Neural cell (in vitro differentiated cells): ENCODE measurements at regions not wholly inside any gene's neighbourhood (a gene's known extent, or its start where the extent isn't known, plus 50 kb on each side); places are given as distances from the start of the nearest gene placed in this dataset.

Experiments
- H2AFZ ChIP-seq: fragments of 200-600, 300-800 bp; sonication (generic), shearing (Covaris generic); 2 replicates; pipeline ENCODE4 v1.6.0; 2014; ENCODE audit warnings: low read depth, mild to moderate bottlenecking, antibody characterized with exemption, low read length, moderate library complexity
- H3F3A ChIP-seq: fragments of 200-600 bp; shearing (Covaris generic); 2 replicates; pipeline ENCODE4 v1.6.1; 2016; ENCODE audit warnings: mild to moderate bottlenecking, moderate library complexity, mixed read lengths, antibody characterized with exemption, low read length; ENCODE audit not compliant: insufficient read depth, poor library complexity, severe bottlenecking
- H3K27ac ChIP-seq: fragments of 200-600, 300-800 bp; sonication (generic), shearing (Covaris generic); 2 replicates; pipeline ENCODE4 v1.5.1; 2014; ENCODE audit warnings: mild to moderate bottlenecking, low read length, moderate library complexity
- H3K27me3 ChIP-seq: fragments of 300-800, 200-600 bp; sonication (generic), shearing (Covaris generic); 2 replicates; pipeline ENCODE4 v1.6.0; 2014; ENCODE audit warnings: mild to moderate bottlenecking, low read depth, low read length, moderate library complexity; ENCODE audit not compliant: insufficient read depth
- H3K36me3 ChIP-seq: fragments of 300-800, 200-600 bp; sonication (generic), shearing (Covaris generic); 2 replicates; pipeline ENCODE4 v1.5.1; 2014; ENCODE audit warnings: mild to moderate bottlenecking, antibody characterized with exemption, low read length, moderate library complexity; ENCODE audit not compliant: insufficient read depth
- H3K4me2 ChIP-seq: fragments of 300-800, 200-600 bp; sonication (generic), shearing (Covaris generic); 2 replicates; pipeline ENCODE4 v1.6.0; 2014; ENCODE audit warnings: mild to moderate bottlenecking, low read length
- H3K4me3 ChIP-seq: fragments of 300-800, 200-600 bp; sonication (generic), shearing (Covaris generic); 2 replicates; pipeline ENCODE4 v1.5.1; 2014; ENCODE audit warnings: mild to moderate bottlenecking, low read length, moderate library complexity
- H3K79me2 ChIP-seq: fragments of 200-600 bp; shearing (Covaris generic); replicated peaks from 2 replicates; pipeline ENCODE4 v1.6.0; 2014; ENCODE audit warnings: mild to moderate bottlenecking, low read length, moderate library complexity; ENCODE audit not compliant: insufficient read depth
- H3K9ac ChIP-seq: fragments of 300-800, 200-600 bp; sonication (generic), shearing (Covaris generic); 2 replicates; pipeline ENCODE4 v1.6.1; 2016; ENCODE audit warnings: mild to moderate bottlenecking, low read length, mixed read lengths
- H3K9me2 ChIP-seq: fragments of 200-600 bp; shearing (Covaris generic); 2 replicates; pipeline ENCODE4 v1.6.1; 2016; ENCODE audit warnings: mild to moderate bottlenecking, low read length, mixed read lengths; ENCODE audit not compliant: insufficient read depth
- H3K9me3 ChIP-seq: fragments of 200-600, 300-800 bp; sonication (generic), shearing (Covaris generic); 2 replicates; pipeline ENCODE4 v1.6.1; 2016; ENCODE audit warnings: mild to moderate bottlenecking, mixed run types, low read length, moderate library complexity, mixed read lengths
- H4K20me1 ChIP-seq: fragments of 200-600 bp; shearing (Covaris generic); 2 replicates; pipeline ENCODE4 v1.6.1; 2016; ENCODE audit warnings: mild to moderate bottlenecking, mixed run types; ENCODE audit not compliant: insufficient read depth
- EP300 ChIP-seq: fragments of 450-650 bp; conservative IDR thresholded peaks from 2 replicates; pipeline ENCODE4 v1.6.1; 2014; ENCODE audit warnings: antibody characterized with exemption, mild to moderate bottlenecking, moderate library complexity; ENCODE audit not compliant: poor library complexity, severe bottlenecking
- EZH2 ChIP-seq: fragments of 200-600, 300-800 bp; shearing (Covaris generic), sonication (generic); IDR thresholded peaks from 2 replicates; pipeline ENCODE4 v1.6.1; 2014; ENCODE audit warnings: antibody characterized with exemption, low read length, borderline replicate concordance, mild to moderate bottlenecking; ENCODE audit not compliant: insufficient read depth, poor library complexity, severe bottlenecking
- MXI1 ChIP-seq: fragments of 450-650 bp; conservative IDR thresholded peaks from 2 replicates; pipeline ENCODE4 v1.6.1; 2014; ENCODE audit warnings: antibody characterized with exemption, mild to moderate bottlenecking; ENCODE audit not compliant: poor library complexity, severe bottlenecking
- POLR2AphosphoS5 ChIP-seq: IDR thresholded peaks from 2 replicates; pipeline ENCODE4 v1.6.1; 2012
- RAD21 ChIP-seq: fragments of 450-650 bp; conservative IDR thresholded peaks from 2 replicates; pipeline ENCODE4 v1.6.1; 2014; ENCODE audit warnings: antibody characterized with exemption, mild to moderate bottlenecking, moderate library complexity
- SMC3 ChIP-seq: fragments of 450-650 bp; conservative IDR thresholded peaks from 2 replicates; pipeline ENCODE4 v1.6.1; 2014; ENCODE audit warnings: antibody characterized with exemption, mild to moderate bottlenecking, moderate library complexity; ENCODE audit not compliant: poor library complexity
- TAF1 ChIP-seq: IDR thresholded peaks from 2 replicates; pipeline ENCODE4 v1.6.1; 2012; ENCODE audit warnings: low read depth
- TF ChIP-seq, protein P1 (sequence below): fragments of 450-650 bp; IDR thresholded peaks from 2 replicates; pipeline ENCODE4 v1.5.1; 2014; ENCODE audit warnings: antibody characterized with exemption, mild to moderate bottlenecking, moderate library complexity; ENCODE audit not compliant: poor library complexity, severe bottlenecking
- TF ChIP-seq, protein P2 (sequence below): IDR thresholded peaks from 2 replicates; pipeline ENCODE4 v1.6.1; 2012; ENCODE audit warnings: borderline replicate concordance

DNA sequence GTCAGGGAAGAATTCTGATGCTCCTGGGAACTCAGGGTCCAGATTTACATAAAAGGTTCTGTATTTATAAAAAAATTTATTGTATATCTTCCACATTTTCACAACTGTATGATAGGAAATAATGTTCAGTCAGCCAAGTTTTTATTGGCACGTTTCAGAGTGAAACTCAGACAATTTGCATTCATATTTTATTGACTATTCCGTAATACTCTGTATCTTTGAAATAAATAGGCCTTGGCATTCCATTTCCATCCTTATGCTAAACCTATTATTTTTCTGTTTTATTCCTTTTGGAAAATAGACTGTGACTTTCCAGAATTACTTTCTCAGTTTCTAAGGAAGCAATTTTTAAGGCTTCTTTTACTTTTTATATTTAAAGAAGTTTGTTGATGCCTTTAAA, 329.0 kb downstream of the OLFM3 start:
- H3K9me3 ChIP-seq = no peaks in the 10 kb centered on the region
- no peak overlapping the region for H3K9ac ChIP-seq
- no peak overlapping the region for H3K4me2 ChIP-seq
- no peak overlapping the region for H3K4me3 ChIP-seq
- H3K36me3 ChIP-seq = no peaks in the 10 kb centered on the region
- no peak overlapping the region for H2AFZ ChIP-seq
- H3K9me2 ChIP-seq = no peaks in the 10 kb centered on the region
- H4K20me1 ChIP-seq = no peaks in the 10 kb centered on the region
- TF ChIP-seq, protein P1, sequence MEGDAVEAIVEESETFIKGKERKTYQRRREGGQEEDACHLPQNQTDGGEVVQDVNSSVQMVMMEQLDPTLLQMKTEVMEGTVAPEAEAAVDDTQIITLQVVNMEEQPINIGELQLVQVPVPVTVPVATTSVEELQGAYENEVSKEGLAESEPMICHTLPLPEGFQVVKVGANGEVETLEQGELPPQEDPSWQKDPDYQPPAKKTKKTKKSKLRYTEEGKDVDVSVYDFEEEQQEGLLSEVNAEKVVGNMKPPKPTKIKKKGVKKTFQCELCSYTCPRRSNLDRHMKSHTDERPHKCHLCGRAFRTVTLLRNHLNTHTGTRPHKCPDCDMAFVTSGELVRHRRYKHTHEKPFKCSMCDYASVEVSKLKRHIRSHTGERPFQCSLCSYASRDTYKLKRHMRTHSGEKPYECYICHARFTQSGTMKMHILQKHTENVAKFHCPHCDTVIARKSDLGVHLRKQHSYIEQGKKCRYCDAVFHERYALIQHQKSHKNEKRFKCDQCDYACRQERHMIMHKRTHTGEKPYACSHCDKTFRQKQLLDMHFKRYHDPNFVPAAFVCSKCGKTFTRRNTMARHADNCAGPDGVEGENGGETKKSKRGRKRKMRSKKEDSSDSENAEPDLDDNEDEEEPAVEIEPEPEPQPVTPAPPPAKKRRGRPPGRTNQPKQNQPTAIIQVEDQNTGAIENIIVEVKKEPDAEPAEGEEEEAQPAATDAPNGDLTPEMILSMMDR = no peak
- no peak for TF ChIP-seq TAF1
- TF ChIP-seq, protein P2, sequence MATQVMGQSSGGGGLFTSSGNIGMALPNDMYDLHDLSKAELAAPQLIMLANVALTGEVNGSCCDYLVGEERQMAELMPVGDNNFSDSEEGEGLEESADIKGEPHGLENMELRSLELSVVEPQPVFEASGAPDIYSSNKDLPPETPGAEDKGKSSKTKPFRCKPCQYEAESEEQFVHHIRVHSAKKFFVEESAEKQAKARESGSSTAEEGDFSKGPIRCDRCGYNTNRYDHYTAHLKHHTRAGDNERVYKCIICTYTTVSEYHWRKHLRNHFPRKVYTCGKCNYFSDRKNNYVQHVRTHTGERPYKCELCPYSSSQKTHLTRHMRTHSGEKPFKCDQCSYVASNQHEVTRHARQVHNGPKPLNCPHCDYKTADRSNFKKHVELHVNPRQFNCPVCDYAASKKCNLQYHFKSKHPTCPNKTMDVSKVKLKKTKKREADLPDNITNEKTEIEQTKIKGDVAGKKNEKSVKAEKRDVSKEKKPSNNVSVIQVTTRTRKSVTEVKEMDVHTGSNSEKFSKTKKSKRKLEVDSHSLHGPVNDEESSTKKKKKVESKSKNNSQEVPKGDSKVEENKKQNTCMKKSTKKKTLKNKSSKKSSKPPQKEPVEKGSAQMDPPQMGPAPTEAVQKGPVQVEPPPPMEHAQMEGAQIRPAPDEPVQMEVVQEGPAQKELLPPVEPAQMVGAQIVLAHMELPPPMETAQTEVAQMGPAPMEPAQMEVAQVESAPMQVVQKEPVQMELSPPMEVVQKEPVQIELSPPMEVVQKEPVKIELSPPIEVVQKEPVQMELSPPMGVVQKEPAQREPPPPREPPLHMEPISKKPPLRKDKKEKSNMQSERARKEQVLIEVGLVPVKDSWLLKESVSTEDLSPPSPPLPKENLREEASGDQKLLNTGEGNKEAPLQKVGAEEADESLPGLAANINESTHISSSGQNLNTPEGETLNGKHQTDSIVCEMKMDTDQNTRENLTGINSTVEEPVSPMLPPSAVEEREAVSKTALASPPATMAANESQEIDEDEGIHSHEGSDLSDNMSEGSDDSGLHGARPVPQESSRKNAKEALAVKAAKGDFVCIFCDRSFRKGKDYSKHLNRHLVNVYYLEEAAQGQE = no peak
- TF ChIP-seq POLR2AphosphoS5 = no peak
- no peak for TF ChIP-seq SMC3
- no peak for TF ChIP-seq MXI1
- TF ChIP-seq EP300 = no peak
- TF ChIP-seq RAD21 = no peak
- TF ChIP-seq EZH2 = no peak
- no peaks in the 10 kb centered on the region for H3F3A ChIP-seq
- H3K27ac ChIP-seq = no peak overlapping the region
- H3K27me3 ChIP-seq = no peaks in the 10 kb centered on the region
- no peaks in the 10 kb centered on the region for H3K79me2 ChIP-seq

DNA sequence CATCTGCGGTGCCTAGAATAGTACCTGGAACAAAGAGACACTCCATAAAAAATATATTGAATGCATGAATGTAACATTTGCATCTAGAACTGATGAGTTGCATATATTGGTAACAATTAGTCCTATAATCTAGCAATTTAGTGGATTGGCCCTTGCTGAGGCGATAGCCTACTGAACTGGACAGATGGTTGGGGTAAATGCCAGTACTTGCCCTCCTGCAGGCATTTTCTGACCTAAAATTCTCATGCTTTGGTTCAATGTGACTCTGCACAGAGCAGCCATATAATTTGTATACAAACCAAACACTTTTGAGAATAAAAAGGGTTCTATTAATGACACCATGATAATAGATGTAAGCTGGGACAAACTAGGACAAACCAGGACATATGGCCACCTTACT, 313.6 kb downstream of the OLFM3 start:
- TF ChIP-seq, protein P1 = no peak
- TF ChIP-seq EP300 (no peak), TAF1 (no peak), SMC3 (no peak), MXI1 (no peak), EZH2 (no peak), POLR2AphosphoS5 (no peak), RAD21 (no peak)
- TF ChIP-seq, protein P2 = no peak
- Histone ChIP-seq H3K9me3 (no peaks in the 10 kb centered on the region), H3K4me3 (no peak overlapping the region), H3K9me2 (no peaks in the 10 kb centered on the region), H3F3A (no peaks in the 10 kb centered on the region), H3K79me2 (no peaks in the 10 kb centered on the region), H4K20me1 (no peaks in the 10 kb centered on the region), H3K4me2 (no peak overlapping the region), H3K27me3 (no peaks in the 10 kb centered on the region), H2AFZ (no peak overlapping the region), H3K36me3 (no peaks in the 10 kb centered on the region), H3K9ac (no peak overlapping the region), H3K27ac (no peak overlapping the region)
